Skin epidermis (tissue), 12 donors: ENCODE measurements at regions not wholly inside any gene's neighbourhood (a gene's known extent, or its start where the extent isn't known, plus 50 kb on each side); places are given as distances from the start of the nearest gene placed in this dataset.
"Not testable (repeated sequence)": the region's sequence is repeated elsewhere in the genome, so short reads cannot be mapped to it uniquely, and the experiment has no call there.

ENCODE experiments used
- H3K27ac ChIP-seq, 21 experiments: fragments of 200-600 bp; sonication (generic) in 11 of 21; one replicate each; pipeline ENCODE4 v1.5.0; 2020; ENCODE audit warnings: mild to moderate bottlenecking in 3 of 21, inconsistent platforms in 2 of 21, moderate library complexity in 2 of 21
- H3K4me3 ChIP-seq, 7 experiments: fragments of 200-600 bp; sonication (generic) in 2 of 7; one replicate each; pipeline ENCODE4 v1.5.0; 2020; ENCODE audit warnings: inconsistent platforms in 2 of 7, mild to moderate bottlenecking in 2 of 7, moderate library complexity in 1 of 7

DNA sequence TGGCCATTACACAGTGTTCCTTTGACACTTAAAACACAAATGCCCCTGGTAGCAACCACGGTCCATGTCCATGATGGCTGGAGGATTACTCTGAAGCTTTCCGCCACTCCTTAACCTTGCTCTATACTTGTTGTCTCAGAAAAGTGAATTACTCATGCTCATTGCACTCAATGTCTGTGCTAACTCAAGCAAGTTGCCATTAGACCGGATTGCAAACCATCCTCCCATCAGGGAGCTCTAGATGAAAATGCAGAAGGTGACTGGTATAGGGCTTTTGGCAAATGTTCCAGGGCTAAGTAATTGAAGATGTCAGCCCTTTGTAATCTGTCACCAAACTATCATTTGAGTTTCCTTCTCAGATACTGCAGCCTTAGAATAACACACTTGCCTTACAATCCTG is 1288.3 kb upstream of the B3GALT2 start:
- Histone ChIP-seq H3K4me3 (no peak overlapping the region), H3K27ac (no peak overlapping the region)

DNA sequence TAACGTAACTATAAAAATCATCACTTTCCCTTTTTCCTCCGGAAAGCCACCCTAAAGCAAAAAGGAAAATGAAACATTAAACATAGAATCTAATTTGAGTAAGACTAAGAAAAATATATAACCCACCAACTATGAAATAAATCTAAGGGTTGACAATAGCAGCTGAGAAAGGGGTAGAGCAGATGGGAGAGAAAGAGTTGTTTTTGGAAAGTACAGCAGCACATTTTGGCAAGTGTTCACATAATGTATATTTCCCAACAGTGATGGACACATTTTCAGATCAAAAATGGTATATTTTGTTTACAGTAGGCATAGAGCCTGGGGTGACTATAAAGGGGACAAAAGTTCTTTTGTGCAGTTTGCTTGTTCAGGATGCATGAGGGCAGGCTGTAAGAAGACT is 1287.4 kb upstream of the B3GALT2 start:
- no peak overlapping the region for H3K27ac ChIP-seq
- H3K4me3 ChIP-seq, result no peak overlapping the region

DNA sequence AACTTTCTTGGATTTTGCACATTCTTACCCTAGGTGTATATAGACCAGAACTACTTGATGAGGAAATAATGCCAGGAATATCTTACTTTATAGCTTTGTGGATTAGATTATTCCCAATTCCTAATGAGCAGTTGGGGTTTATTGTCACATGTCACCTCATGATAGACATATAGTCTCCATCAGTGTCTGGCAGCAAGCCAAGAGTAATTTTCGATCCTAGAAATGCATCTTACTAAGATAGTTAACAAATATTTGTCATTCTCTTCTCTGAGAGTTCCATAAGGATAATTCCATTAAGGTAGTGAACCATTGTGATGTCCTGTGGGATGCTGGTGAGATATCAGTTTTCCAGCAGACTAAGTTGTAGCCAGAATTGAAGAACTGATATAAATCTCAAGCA is 1282.9 kb upstream of the B3GALT2 start:
- Histone ChIP-seq H3K27ac (no peak overlapping the region), H3K4me3 (no peak overlapping the region)

DNA sequence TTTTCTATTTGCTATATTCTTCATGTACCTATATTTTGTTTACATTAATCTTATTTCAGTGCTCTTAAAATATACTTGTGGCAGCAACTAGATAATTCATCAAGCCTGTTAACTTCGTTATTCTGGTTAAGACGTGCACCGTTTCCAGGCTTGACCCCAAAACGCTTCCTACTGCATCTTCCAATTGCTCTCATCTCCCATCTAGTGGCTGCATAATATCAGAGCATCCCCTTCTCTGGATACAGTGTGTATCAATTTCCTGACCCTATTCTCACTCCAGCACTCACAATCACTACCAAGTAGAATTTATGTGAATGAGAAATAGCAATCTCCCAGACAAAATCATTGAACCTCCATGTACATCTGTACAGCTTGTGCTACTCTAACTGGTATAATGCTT is 1280.3 kb upstream of the B3GALT2 start:
- Histone ChIP-seq H3K27ac (no peak overlapping the region), H3K4me3 (no peak overlapping the region)

DNA sequence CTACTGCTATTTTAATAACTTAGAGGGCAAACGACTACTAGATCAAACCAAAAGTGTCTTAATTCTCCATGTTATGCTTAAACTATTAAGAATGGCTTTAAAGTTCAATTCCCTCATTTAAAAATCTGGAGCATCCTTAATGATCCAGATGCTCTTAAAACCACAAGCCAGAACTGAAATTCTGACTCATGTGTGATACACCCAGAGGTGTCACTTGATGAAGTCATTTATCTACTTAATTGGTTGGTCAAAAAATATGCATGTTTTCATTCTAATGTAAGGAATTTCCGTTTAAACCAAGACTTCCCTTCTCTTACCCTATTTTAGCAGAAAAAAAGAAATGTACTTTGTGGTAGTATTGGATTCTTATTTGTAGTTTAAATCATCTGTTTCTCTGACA is 1261.2 kb upstream of the B3GALT2 start:
- Histone ChIP-seq H3K4me3 (no peak overlapping the region), H3K27ac (no peak overlapping the region)

DNA sequence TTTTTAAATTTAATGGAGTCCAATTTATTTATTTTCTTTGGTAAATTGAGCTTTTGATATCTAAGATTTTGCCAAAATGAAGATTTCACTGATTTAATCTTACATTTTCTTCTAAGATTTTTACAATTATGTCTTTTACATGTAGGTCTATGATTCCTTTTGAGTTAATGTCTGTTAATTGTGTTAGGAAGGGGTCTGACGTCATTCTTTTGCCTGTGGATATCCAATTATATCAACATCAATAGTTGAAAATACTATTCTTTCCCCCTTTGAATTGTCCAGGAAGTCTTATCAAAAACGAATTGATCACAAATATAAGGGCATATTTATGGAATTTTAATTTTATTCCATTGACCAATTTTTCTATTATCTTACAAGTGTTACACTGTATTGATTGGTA is 1258.8 kb upstream of the B3GALT2 start:
- Histone ChIP-seq H3K27ac (no peak overlapping the region), H3K4me3 (no peak overlapping the region)

DNA sequence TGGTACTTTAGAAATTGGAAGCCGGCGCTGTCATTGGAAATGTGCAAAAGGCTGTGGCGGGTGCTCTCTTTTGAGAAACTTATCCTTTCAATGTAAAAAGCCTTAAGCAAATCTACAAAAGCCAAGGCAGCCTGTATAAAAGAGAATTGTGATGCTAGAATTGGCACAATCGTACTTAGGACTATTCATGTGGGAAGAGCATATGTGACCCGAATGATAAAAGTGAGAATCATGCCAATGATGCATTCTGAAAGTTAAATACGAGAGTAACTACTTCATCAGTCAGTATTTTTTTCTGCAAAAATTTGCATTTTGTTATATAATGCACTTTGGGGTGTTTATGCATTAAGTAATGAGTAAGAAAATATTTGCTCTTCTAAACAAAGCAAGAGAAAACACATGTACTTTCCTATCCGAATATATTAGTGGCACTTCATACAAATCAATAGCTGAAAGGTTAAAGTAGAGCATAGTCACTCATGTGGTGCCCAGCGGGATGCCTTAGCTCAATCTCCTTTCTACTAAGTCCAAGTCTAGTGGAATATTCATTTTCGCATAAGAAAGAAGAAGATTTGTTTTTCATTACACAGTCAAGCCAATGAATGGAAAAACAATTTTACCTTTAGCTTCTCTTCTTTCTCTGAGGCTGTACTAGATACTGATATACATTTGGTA is 1256.6 kb upstream of the B3GALT2 start:
- H3K27ac ChIP-seq, result no peak overlapping the region

DNA sequence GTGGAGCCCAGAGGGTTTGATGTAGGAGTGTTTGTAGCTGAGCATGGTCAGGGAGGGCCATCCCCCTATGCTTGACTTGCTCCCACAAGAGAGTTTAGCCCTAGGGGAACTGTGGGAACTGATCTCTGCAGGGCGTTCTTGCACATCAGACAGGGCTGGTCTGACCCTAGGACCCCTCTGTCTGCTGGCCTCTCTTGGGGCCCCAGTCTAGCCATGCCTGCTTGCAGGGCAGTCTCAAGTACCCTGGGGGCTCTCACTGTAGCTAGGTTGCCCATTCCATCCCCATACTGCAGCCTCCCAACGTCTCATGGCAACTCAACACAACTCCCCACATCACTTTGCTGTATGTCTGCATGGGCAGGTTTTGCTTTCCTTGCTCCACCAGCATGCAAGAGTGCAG is 1250.7 kb upstream of the B3GALT2 start:
- no peak overlapping the region for H3K27ac ChIP-seq
- no peak overlapping the region for H3K4me3 ChIP-seq

More for the DNA sequence above, 1256.6 kb upstream of the B3GALT2 start:
- H3K4me3 ChIP-seq, result no peak overlapping the region

DNA sequence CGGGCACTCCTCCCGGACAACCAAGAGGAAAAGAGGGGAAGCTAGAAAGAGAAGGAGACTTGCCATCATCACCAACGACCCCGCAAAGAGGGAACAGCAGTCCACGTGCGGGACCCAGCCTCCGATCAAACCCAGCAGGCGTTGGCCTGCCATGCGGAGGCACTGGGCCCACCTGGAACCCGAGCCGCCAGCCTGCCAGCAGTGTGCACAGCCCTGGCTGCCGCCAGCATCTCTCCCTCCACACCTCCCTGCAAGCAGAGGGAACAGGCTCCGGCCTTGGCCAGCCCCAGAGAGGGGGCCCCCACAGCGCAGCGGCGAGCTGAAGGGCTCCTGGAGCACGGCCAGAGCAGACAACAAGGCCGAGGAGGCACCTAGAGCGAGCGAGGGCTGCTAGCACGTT is 1244.7 kb upstream of the B3GALT2 start:
- H3K27ac ChIP-seq, result no peak overlapping the region
- no peak overlapping the region for H3K4me3 ChIP-seq

DNA sequence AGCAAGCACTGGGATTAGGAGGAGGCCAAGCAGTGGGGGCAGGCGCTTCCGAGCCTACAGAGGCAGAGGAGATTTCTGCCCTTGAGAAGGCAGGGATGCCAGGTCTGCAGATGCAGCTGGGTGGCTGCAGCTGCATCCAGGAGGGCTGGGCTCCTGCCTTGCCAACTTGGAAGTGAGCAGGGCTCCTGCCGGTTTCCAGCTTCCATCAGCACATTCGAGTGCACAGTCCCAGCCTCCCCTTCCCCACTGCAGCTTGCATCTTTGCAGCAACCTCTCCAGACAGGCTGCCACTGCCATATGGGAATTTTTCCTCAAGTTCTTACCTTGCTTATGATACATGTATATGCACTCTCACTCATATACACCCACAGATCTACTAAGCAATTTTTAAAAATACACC is 1234.3 kb upstream of the B3GALT2 start:
- H3K27ac ChIP-seq, result no peak overlapping the region

DNA sequence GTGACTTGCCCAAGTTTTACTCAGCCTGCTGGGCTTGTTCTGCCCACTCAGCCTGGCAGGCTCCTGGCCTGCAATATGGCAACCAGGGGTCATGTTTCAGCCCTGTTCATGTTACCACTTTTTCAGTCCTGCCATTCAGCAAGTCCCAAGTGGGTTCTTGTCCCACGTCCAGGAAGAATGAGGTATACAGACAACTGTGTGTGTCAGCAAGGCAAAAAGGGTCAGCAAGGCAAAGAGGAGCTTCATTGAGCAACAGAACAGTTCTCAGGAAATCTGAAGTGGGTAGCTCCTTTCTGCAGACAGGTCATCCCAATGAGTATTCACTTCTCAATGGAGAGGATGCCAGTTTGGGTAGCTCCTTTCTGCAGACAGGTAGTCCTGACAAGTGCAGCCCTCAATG is 1233.3 kb upstream of the B3GALT2 start:
- no peak overlapping the region for H3K27ac ChIP-seq
- H3K4me3 ChIP-seq, result no peak overlapping the region

More for the DNA sequence above, 1234.3 kb upstream of the B3GALT2 start:
- H3K4me3 ChIP-seq, result no peak overlapping the region

DNA sequence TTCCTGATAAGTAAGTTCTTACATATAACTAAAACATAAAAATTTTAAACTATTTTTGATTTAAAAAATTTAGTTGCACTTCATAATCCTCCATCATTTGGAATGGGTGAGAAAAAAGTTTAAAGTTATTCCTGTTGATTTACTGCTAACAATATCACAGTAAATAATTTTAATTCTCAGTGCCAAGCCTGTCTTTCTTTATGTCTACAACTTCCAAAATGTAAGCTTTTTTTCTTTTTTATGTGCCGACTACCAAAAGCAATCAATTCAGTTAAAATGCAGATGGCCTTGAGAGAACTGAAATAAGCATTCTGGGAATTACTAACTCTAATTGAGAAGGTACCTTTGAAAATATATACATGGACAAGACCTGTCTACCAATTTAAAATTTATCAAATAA is 1224.3 kb upstream of the B3GALT2 start:
- H3K27ac ChIP-seq, result no peak overlapping the region
- no peak overlapping the region for H3K4me3 ChIP-seq

DNA sequence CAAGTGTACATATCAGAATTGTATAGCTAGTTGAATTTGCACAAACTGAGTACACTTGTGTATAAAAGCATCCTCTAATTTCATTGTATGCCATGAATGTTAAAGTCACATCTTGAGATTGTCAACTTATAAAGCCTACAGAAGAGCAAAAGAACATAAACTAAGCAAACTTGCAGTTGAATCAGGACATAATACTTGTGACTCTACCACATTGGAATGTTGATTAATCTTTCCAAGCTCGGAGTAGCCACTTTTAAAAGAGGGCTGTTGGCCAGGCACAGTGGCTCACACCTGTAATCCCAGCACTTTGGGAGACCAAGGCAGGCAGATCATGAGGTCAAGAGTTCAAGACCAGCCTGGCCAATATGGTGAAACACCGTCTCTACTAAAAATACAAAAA is 1220.8 kb upstream of the B3GALT2 start:
- not testable (repeated sequence) for H3K4me3 ChIP-seq, H3K27ac ChIP-seq

DNA sequence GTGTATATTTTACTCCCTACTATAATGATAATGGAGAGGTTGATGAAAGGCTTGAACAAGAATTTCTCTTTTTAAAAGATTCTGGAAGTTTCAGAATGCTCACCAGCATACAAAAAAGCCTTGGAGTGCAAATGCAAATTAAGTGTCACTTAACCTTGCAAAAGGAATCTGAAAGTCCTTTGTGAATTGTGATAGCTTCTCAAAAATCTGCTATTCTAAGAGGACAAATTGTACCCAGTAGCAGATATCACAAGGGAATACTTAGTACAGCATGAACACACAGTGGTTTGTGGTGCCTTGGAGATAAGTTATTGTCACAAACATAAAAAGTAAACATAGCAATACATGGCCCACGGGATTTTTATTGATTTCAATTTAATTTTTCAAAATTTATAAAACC is 1208.3 kb upstream of the B3GALT2 start:
- no peak overlapping the region for H3K27ac ChIP-seq

DNA sequence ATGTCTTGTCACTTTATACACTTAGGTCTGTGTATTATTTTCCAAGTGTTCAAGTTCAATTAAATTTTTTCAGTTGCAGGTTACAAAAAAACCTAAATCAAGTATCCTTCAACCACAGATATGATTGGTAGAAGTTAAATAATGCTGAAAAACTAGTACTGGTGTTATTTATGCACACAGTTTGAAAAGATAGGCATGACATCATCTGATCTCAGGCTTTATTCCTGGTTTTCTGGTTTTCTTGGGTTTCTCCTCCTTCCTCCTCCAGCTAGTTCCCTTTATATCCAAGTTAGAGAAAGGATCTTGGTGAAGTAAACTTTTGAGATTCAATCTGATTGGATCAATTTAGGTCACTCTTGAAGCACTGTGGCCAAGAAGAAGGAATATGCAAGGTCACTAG is 1201.1 kb upstream of the B3GALT2 start:
- no peak overlapping the region for H3K4me3 ChIP-seq
- H3K27ac ChIP-seq, result no peak overlapping the region

More for the DNA sequence above, 1208.3 kb upstream of the B3GALT2 start:
- no peak overlapping the region for H3K4me3 ChIP-seq

DNA sequence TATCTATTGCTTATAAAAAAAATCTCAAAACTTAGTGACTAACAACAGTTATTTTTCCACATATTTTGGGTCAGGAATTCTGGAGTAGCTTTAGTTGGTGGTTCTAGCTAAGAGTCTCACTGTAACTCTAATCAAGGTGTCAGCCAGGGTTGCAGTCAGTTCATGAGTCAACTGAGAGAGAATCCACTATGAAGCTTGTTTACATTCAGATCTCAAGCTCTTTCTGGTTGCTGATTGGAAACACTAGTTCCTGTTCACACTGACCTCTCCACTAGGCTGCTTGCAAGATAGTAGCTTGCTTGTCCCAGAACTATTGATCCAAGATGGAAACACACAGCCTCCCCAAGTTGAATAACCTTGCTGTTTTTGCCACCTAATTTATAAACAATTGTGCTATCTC is 1192.1 kb upstream of the B3GALT2 start:
- Histone ChIP-seq H3K4me3 (no peak overlapping the region), H3K27ac (no peak overlapping the region)

DNA sequence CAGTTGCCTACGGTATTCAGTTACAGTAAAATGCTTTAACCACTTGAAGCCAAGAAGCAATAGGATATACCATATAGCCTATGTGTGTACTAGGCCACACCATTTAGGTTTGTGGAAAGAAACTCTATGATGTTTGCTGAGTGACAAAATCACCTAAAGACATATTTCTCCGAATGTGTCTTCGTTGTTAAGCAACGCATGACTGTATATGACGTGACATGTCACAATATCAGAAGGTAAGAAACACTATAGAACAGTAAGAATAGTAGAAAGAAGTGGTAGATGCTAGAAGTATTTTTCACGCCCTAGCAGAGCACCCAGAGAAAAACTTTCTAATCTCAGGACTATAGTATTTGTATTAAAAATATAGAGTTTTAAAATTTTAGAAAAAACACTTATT is 1188.2 kb upstream of the B3GALT2 start:
- no peak overlapping the region for H3K27ac ChIP-seq
- H3K4me3 ChIP-seq, result no peak overlapping the region

DNA sequence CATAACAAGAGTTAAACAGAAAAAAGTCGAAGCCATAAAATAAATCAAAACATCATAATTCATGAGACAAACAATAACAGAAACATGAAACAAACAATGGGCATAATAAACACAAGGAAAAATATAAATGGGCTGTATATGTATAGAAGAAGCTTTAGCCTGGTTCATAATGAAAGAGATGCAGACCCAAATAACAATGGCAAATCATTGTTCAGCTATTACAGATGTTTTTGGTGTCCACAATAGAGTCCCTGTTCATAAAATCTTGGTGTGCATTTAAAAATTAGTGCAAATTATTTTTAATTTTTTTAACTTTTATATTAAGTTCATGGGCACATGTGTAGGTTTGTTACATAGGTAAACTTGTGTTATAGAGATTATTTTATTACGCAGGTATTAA is 1185.9 kb upstream of the B3GALT2 start:
- Histone ChIP-seq H3K4me3 (no peak overlapping the region), H3K27ac (no peak overlapping the region)

DNA sequence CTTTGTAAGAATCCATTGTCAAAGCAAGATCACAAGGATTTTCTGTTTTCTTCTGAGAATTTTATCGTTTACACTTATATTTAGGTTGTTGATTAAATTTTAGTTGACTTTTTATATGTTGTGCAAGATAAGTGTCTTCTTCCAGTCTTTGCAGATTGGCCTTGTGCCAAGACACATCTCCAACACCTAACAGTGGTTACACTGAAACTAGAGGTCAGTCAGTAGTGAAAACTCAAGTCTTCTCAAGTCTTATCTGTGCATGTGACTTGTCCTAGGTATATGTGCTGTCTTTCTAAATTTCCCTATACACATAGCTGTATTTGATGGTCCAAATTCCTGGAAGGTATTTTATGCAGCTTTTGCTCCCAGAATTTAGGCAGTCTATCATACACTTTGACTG is 1183.2 kb upstream of the B3GALT2 start:
- no peak overlapping the region for H3K4me3 ChIP-seq
- H3K27ac ChIP-seq, result no peak overlapping the region

DNA sequence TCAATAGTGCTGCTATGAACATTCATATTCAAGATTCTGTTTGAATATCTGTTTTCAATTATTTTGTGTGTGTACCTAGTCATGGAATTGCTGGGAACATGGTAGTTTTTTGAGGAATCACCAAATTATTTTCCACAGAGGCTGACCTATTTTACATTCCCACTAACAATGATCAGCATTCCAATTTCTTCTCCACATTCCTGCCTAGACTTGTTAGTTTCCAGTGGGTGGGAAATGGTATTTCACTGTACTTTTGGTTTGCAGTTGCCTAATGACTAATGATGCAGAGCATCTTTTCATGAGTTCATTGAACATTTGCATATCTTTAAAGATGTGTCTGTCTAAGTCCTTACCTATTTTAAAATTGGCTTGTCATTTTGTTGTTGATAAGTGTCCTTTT is 1182.6 kb upstream of the B3GALT2 start:
- Histone ChIP-seq H3K4me3 (no peak overlapping the region), H3K27ac (no peak overlapping the region)

DNA sequence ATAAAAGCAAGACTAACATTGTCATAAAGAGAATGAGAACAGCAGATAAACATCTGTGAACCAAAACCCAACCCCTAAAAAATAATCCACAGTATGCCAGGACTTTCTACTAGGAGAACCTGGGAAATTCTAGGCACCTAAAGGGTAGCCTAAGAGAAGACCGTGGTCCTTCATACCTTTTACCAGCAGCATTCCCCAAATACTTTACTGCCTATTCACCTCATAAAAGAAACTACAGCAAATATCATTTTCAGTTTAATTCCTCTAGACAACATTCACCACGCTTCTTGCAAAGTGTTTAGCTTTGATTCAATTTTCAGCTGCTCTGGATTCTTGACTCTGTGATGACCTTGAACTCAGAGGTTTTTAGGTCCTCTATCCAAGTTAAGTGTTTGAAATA is 1180.7 kb upstream of the B3GALT2 start:
- Histone ChIP-seq H3K4me3 (no peak overlapping the region), H3K27ac (no peak overlapping the region)

DNA sequence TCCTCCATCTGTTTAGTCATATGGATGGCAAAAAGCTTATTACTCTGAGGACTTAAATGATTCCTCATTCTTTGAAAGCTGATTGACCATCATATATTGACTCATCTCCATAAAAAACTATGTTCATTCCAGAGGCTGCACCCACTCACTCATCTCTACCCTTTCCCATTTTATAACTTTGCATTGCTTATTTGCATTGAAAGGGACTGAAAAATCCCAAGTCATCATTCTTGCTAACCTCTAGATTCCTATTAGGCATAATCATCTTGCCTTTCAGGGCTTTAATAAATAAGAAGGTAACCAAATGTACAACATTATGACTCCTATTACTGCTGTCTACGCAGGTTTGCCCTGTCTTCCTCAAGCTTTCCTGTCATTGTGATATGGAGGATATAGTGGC is 1180.3 kb upstream of the B3GALT2 start:
- Histone ChIP-seq H3K4me3 (no peak overlapping the region), H3K27ac (no peak overlapping the region)
